ENCODE measurements at regions not wholly inside any gene's neighbourhood (a gene's known extent, or its start where the extent isn't known, plus 50 kb on each side); places are given as distances from the start of the nearest gene placed in this dataset.

- ATAC-seq, result no peak
- intact Hi-C loops (cut with DNase I), result no loop called here
Measured at GRCh38 chr2:147549054-147549453, 295.8 kb upstream of the ACVR2A start.

GRCh38 chr2:147548451-147548850 lies 296.4 kb upstream of the ACVR2A start:
- no peaks in the 10 kb centered on the region for H3K36me3 ChIP-seq
- DNase-seq (no peak), ATAC-seq (no peak)
- no peaks in the 10 kb centered on the region for H3K4me1 ChIP-seq
- H3K9me3 ChIP-seq, result no peaks in the 10 kb centered on the region
- intact Hi-C loops (cut with DNase I), result no loop called here
- H3K4me3 ChIP-seq, result no peak overlapping the region
- TF ChIP-seq CTCF (IDR thresholded peaks at IDR 0.05), result no peak
- H3K27ac ChIP-seq, result no peak overlapping the region
- H3K27me3 ChIP-seq, result no peaks in the 10 kb centered on the region

More at GRCh38 chr2:147549054-147549453, 295.8 kb upstream of the ACVR2A start:
- no peak for TF ChIP-seq CTCF (IDR thresholded peaks at IDR 0.05)
- Histone ChIP-seq H3K4me1 (no peaks in the 10 kb centered on the region), H3K27ac (no peak overlapping the region), H3K27me3 (no peaks in the 10 kb centered on the region), H3K9me3 (no peaks in the 10 kb centered on the region), H3K36me3 (no peaks in the 10 kb centered on the region), H3K4me3 (no peak overlapping the region)
- DNase-seq, result no peak

- Histone ChIP-seq H3K4me3 (no peak overlapping the region), H3K27ac (no peak overlapping the region), H3K27me3 (no peaks in the 10 kb centered on the region), H3K9me3 (no peaks in the 10 kb centered on the region), H3K4me1 (no peaks in the 10 kb centered on the region), H3K36me3 (no peaks in the 10 kb centered on the region)
- TF ChIP-seq CTCF (IDR thresholded peaks at IDR 0.05), result no peak
- ATAC-seq, result no peak
- no peak for DNase-seq
- intact Hi-C loops (cut with DNase I), result no loop called here
Measured at GRCh38 chr2:147547440-147547839, 297.4 kb upstream of the ACVR2A start.

GRCh38 chr2:147546109-147546508 lies 298.7 kb upstream of the ACVR2A start:
- intact Hi-C loops (cut with DNase I), result no loop called here
- no peak overlapping the region for H3K4me3 ChIP-seq
- H3K27ac ChIP-seq, result no peak overlapping the region
- DNase-seq (no peak), ATAC-seq (no peak)
- H3K27me3 ChIP-seq, result no peaks in the 10 kb centered on the region
- no peaks in the 10 kb centered on the region for H3K9me3 ChIP-seq
- no peaks in the 10 kb centered on the region for H3K36me3 ChIP-seq
- TF ChIP-seq CTCF (IDR thresholded peaks at IDR 0.05), result no peak
- H3K4me1 ChIP-seq, result no peaks in the 10 kb centered on the region

GRCh38 chr2:147543056-147543455 lies 301.8 kb upstream of the ACVR2A start:
- Histone ChIP-seq H3K36me3 (no peaks in the 10 kb centered on the region), H3K9me3 (no peaks in the 10 kb centered on the region), H3K27me3 (no peaks in the 10 kb centered on the region), H3K27ac (no peak overlapping the region), H3K4me3 (no peak overlapping the region), H3K4me1 (no peaks in the 10 kb centered on the region)
- intact Hi-C loops (cut with DNase I), result no loop called here
- TF ChIP-seq CTCF (IDR thresholded peaks at IDR 0.05), result no peak
- no peak for DNase-seq
- no peak for ATAC-seq

- no peaks in the 10 kb centered on the region for H3K27me3 ChIP-seq
- H3K36me3 ChIP-seq, result no peaks in the 10 kb centered on the region
- ATAC-seq, result no peak
- H3K27ac ChIP-seq, result no peak overlapping the region
- no peak overlapping the region for H3K4me3 ChIP-seq
- intact Hi-C loops (cut with DNase I), result no loop called here
- no peak for DNase-seq
- no peaks in the 10 kb centered on the region for H3K4me1 ChIP-seq
- H3K9me3 ChIP-seq, result no peaks in the 10 kb centered on the region
- no peak for TF ChIP-seq CTCF (IDR thresholded peaks at IDR 0.05)
Measured at GRCh38 chr2:147542351-147542750, 302.5 kb upstream of the ACVR2A start.
